ENCODE measurements at regions not wholly inside any gene's neighbourhood (a gene's known extent, or its start where the extent isn't known, plus 50 kb on each side); places are given as distances from the start of the nearest gene placed in this dataset.

- no peaks in the 10 kb centered on the region for H3K36me3 Mint-ChIP-seq
- ChIA-PET CTCF (no interaction called here), POLR2A (no interaction called here)
- H3K27me3 Mint-ChIP-seq (ENCODE audit: low read depth), result no peaks in the 10 kb centered on the region
- no peak for TF ChIP-seq ERG (CRISPR knock-in tag; IDR thresholded peaks at IDR 0.05)
- no peak for TF ChIP-seq ETV6 (CRISPR knock-in tag; IDR thresholded peaks at IDR 0.05)
- TF ChIP-seq, protein P1, sequence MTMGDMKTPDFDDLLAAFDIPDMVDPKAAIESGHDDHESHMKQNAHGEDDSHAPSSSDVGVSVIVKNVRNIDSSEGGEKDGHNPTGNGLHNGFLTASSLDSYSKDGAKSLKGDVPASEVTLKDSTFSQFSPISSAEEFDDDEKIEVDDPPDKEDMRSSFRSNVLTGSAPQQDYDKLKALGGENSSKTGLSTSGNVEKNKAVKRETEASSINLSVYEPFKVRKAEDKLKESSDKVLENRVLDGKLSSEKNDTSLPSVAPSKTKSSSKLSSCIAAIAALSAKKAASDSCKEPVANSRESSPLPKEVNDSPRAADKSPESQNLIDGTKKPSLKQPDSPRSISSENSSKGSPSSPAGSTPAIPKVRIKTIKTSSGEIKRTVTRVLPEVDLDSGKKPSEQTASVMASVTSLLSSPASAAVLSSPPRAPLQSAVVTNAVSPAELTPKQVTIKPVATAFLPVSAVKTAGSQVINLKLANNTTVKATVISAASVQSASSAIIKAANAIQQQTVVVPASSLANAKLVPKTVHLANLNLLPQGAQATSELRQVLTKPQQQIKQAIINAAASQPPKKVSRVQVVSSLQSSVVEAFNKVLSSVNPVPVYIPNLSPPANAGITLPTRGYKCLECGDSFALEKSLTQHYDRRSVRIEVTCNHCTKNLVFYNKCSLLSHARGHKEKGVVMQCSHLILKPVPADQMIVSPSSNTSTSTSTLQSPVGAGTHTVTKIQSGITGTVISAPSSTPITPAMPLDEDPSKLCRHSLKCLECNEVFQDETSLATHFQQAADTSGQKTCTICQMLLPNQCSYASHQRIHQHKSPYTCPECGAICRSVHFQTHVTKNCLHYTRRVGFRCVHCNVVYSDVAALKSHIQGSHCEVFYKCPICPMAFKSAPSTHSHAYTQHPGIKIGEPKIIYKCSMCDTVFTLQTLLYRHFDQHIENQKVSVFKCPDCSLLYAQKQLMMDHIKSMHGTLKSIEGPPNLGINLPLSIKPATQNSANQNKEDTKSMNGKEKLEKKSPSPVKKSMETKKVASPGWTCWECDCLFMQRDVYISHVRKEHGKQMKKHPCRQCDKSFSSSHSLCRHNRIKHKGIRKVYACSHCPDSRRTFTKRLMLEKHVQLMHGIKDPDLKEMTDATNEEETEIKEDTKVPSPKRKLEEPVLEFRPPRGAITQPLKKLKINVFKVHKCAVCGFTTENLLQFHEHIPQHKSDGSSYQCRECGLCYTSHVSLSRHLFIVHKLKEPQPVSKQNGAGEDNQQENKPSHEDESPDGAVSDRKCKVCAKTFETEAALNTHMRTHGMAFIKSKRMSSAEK (CRISPR knock-in tag; IDR thresholded peaks at IDR 0.05; ENCODE audit: borderline replicate concordance), result no peak
- TF ChIP-seq MXD4 (CRISPR knock-in tag; IDR thresholded peaks at IDR 0.05; ENCODE audit: borderline replicate concordance), result no peak
- no peak for TF ChIP-seq GABPB1 (CRISPR knock-in tag; IDR thresholded peaks at IDR 0.05)
- TF ChIP-seq RORB (CRISPR knock-in tag; IDR thresholded peaks at IDR 0.05), result no peak
- TF ChIP-seq NFYB (CRISPR knock-in tag; conservative IDR thresholded peaks at IDR 0.05; ENCODE audit: low read depth), result no peak
- TF ChIP-seq, protein P2, sequence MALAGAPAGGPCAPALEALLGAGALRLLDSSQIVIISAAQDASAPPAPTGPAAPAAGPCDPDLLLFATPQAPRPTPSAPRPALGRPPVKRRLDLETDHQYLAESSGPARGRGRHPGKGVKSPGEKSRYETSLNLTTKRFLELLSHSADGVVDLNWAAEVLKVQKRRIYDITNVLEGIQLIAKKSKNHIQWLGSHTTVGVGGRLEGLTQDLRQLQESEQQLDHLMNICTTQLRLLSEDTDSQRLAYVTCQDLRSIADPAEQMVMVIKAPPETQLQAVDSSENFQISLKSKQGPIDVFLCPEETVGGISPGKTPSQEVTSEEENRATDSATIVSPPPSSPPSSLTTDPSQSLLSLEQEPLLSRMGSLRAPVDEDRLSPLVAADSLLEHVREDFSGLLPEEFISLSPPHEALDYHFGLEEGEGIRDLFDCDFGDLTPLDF (CRISPR knock-in tag; IDR thresholded peaks at IDR 0.05), result no peak
- TF ChIP-seq FOXJ3 (CRISPR knock-in tag; IDR thresholded peaks at IDR 0.05; ENCODE audit: borderline replicate concordance), result no peak
- no peak for TF ChIP-seq FOXP1 (CRISPR knock-in tag; IDR thresholded peaks at IDR 0.05; ENCODE audit: borderline replicate concordance)
- no peak for TF ChIP-seq AR (CRISPR knock-in tag; IDR thresholded peaks at IDR 0.05)
- TF ChIP-seq ATF6 (CRISPR knock-in tag; IDR thresholded peaks at IDR 0.05), result no peak
- TF ChIP-seq ZNF396 (CRISPR knock-in tag; IDR thresholded peaks at IDR 0.05; ENCODE audit: borderline replicate concordance), result no peak
- no peak for TF ChIP-seq ZNF121 (CRISPR knock-in tag; IDR thresholded peaks at IDR 0.05)
- TF ChIP-seq, protein P3, sequence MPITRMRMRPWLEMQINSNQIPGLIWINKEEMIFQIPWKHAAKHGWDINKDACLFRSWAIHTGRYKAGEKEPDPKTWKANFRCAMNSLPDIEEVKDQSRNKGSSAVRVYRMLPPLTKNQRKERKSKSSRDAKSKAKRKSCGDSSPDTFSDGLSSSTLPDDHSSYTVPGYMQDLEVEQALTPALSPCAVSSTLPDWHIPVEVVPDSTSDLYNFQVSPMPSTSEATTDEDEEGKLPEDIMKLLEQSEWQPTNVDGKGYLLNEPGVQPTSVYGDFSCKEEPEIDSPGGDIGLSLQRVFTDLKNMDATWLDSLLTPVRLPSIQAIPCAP (CRISPR knock-in tag; IDR thresholded peaks at IDR 0.05), result no peak
- no peak for TF ChIP-seq EMX1 (CRISPR knock-in tag; IDR thresholded peaks at IDR 0.05)
- H3K9me3 Mint-ChIP-seq, result no peaks in the 10 kb centered on the region
- peaks cover 7% of the 10 kb centered on the region for H3K4me1 Mint-ChIP-seq
- H3K27ac Mint-ChIP-seq, result no peak overlapping the region
- ATAC-seq (peak; percentile 44; the same call in 1 of the 2 replicates), DNase-seq (ENCODE audit: low spot score) (no peak)
- no peak overlapping the region for H3K4me3 Mint-ChIP-seq
Measured at GRCh38 chr2:12871694-12872315, 155.1 kb downstream of the TRIB2 start.

Measured in WTC11 (cell line).